GM21528 (cell line): ENCODE measurements at regions not wholly inside any gene's neighbourhood (a gene's known extent, or its start where the extent isn't known, plus 50 kb on each side); places are given as distances from the start of the nearest gene placed in this dataset.
"Not testable (repeated sequence)": the region's sequence is repeated elsewhere in the genome, so short reads cannot be mapped to it uniquely, and the experiment has no call there.

Experiments
- ATAC-seq: cut with Tn5 transposase; IDR thresholded peaks from one replicate; pipeline ENCODE4 v1.9.1; 2021; ENCODE audit warnings: mild to moderate bottlenecking, moderate library complexity; ENCODE audit not compliant: unreplicated experiment, low FRiP score

GRCh38 chr1:213697192-213697802, 290.5 kb upstream of the PROX1 start:
- ATAC-seq: no peak

GRCh38 chr1:213698092-213698702, 289.6 kb upstream of the PROX1 start:
- no peak for ATAC-seq

GRCh38 chr1:213702703-213703102, 285.1 kb upstream of the PROX1 start:
- no peak for ATAC-seq

- no peak for ATAC-seq
Measured at GRCh38 chr1:213704941-213705340, 282.8 kb upstream of the PROX1 start.

- not testable (repeated sequence) for ATAC-seq
Measured at GRCh38 chr1:213711833-213712490, 275.8 kb upstream of the PROX1 start.

GRCh38 chr1:213714645-213715044, 273.1 kb upstream of the PROX1 start:
- ATAC-seq: no peak

GRCh38 chr1:213715182-213715581, 272.6 kb upstream of the PROX1 start:
- no peak for ATAC-seq

- no peak for ATAC-seq
Measured at GRCh38 chr1:213719462-213719861, 268.3 kb upstream of the PROX1 start.

- no peak for ATAC-seq
Measured at GRCh38 chr1:213720032-213720431, 267.7 kb upstream of the PROX1 start.

GRCh38 chr1:213723187-213723586, 264.6 kb upstream of the PROX1 start:
- ATAC-seq: no peak

GRCh38 chr1:213724640-213725536, 262.9 kb upstream of the PROX1 start:
- ATAC-seq: no peak

GRCh38 chr1:213727853-213728592, 259.8 kb upstream of the PROX1 start:
- ATAC-seq: no peak

- no peak for ATAC-seq
Measured at GRCh38 chr1:213728593-213729536, 258.9 kb upstream of the PROX1 start.

GRCh38 chr1:213733705-213734104, 254.1 kb upstream of the PROX1 start:
- no peak for ATAC-seq

GRCh38 chr1:213737398-213738035, 250.3 kb upstream of the PROX1 start:
- no peak for ATAC-seq

GRCh38 chr1:213738658-213739057, 249.1 kb upstream of the PROX1 start:
- no peak for ATAC-seq

- no peak for ATAC-seq
Measured at GRCh38 chr1:213742992-213743391, 244.8 kb upstream of the PROX1 start.

GRCh38 chr1:213744780-213745179, 243.0 kb upstream of the PROX1 start:
- no peak for ATAC-seq

GRCh38 chr1:213745451-213745850, 242.3 kb upstream of the PROX1 start:
- ATAC-seq: no peak
